Tibial nerve (tissue), 3 donors: ENCODE measurements at regions not wholly inside any gene's neighbourhood (a gene's known extent, or its start where the extent isn't known, plus 50 kb on each side); places are given as distances from the start of the nearest gene placed in this dataset.

Experiments used
- CTCF ChIP-seq, 5 experiments: fragments of 200-600 bp in 3 of 5; fragments of 450-650 bp in 2 of 5; sonication (generic) in 3 of 5; IDR thresholded peaks; one replicate each; pipeline ENCODE4 v1.5.1; 2016 to 2019; ENCODE audit warnings: antibody characterized with exemption in 5 of 5, mild to moderate bottlenecking in 3 of 5, moderate library complexity in 2 of 5
- POLR2A ChIP-seq, 2 donors: fragments of 450-650 bp; IDR thresholded peaks; one replicate each; pipeline ENCODE4 v1.6.1; 2017; ENCODE audit warnings: antibody characterized with exemption in 2 of 2, mild to moderate bottlenecking in 2 of 2, moderate library complexity in 2 of 2

- TF ChIP-seq CTCF (IDR thresholded peaks at IDR 0.05) (no peak), POLR2A (IDR thresholded peaks at IDR 0.05) (no peak)
These were observed 81.0 kb upstream of the CCDC196 start for GRCh38 chr14:66405158-66405557.
